ENCODE measurements at regions not wholly inside any gene's neighbourhood (a gene's known extent, or its start where the extent isn't known, plus 50 kb on each side); places are given as distances from the start of the nearest gene placed in this dataset.

DNA sequence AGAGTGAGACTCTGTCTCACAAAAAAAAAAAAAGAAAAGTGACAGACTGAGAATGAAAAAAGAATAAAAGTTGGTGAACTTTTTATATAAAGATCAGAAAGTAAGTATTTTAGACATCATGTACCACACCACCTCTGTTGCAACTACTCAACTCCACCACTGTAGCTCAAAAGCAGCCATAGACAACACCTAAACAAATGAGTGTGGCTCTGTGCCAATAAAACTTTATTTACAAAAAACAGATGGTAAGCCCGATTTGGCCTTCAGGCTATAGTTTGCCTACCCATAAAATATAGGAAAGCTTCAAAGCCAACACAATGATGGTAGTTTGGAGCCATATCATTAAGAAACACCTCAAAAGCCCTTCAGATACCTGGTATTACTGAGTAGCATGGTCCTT is 154.5 kb upstream of the FOXN3 start:
- DNase-seq (ENCODE audit: low spot score): no peak
- Histone ChIP-seq H3K4me1 (peaks cover 0 to 50% of the 10 kb centered on the region in 2 donors), H3K4me3 (no peak overlapping the region), H3K27me3 (no peaks in the 10 kb centered on the region), H3K36me3 (no peaks in the 10 kb centered on the region), H3K9me3 (no peaks in the 10 kb centered on the region), H3K27ac (no peak overlapping the region)
- TF ChIP-seq CTCF (IDR thresholded peaks at IDR 0.05): no peak

- no peak overlapping the region for H3K4me3 ChIP-seq
- no peaks in the 10 kb centered on the region for H3K36me3 ChIP-seq
- no peaks in the 10 kb centered on the region for H3K9me3 ChIP-seq
- no peak overlapping the region for H3K27ac ChIP-seq
- H3K4me1 ChIP-seq: peaks cover 0 to 10% of the 10 kb centered on the region in 2 donors
- no peak for DNase-seq (ENCODE audit: low spot score)
- TF ChIP-seq CTCF (IDR thresholded peaks at IDR 0.05): no peak
- no peaks in the 10 kb centered on the region for H3K27me3 ChIP-seq
Observed at GRCh38 chr14:89566644-89567415, 149.8 kb upstream of the FOXN3 start.

DNA sequence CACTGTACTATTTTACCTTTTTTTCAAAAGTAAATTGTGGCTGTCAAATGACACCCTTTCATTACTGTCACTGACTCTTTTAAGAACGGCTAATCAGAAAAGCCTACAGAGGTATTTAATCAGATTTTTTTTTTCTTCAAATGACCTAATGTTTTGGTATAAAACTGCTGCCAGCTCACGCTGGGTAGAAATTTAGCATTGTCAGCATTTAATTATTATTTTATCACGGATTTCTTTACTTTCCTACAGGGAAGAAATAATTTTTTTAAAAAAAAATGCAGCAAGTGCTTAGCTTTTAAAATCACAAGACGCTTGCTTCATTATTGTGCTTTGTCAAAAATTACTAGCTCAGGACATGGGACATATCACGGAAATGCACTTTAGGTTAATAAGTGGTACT is 149.1 kb upstream of the FOXN3 start:
- Histone ChIP-seq H3K36me3 (no peaks in the 10 kb centered on the region), H3K27me3 (no peaks in the 10 kb centered on the region), H3K4me3 (no peak overlapping the region), H3K9me3 (no peaks in the 10 kb centered on the region), H3K27ac (no peak overlapping the region), H3K4me1 (peaks cover 0 to 6% of the 10 kb centered on the region in 2 donors)
- TF ChIP-seq CTCF (IDR thresholded peaks at IDR 0.05): no peak
- no peak for DNase-seq (ENCODE audit: low spot score)

DNA sequence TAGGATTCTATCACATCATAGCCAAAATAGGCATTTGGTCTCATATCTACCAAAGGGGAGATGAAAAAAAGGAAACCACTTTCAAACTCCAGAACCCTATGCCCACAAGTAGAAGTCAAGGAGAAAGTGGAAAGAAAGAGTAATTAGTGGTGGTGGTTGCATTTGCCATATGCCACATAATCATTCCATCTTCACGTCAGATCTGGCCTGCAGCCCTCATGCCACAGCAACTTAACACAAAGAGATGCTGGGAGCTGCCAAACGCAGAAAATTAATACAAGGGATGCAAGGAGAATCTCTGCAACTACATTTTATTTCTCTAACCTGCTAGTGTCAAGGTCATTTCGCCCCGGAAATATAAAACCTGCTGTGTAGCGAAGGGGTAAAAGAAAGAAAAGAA is 148.6 kb upstream of the FOXN3 start:
- no peak for DNase-seq (ENCODE audit: low spot score)
- Histone ChIP-seq H3K27me3 (no peaks in the 10 kb centered on the region), H3K36me3 (no peaks in the 10 kb centered on the region), H3K4me1 (peaks cover 0 to 6% of the 10 kb centered on the region in 2 donors), H3K27ac (no peak overlapping the region), H3K9me3 (no peaks in the 10 kb centered on the region), H3K4me3 (no peak overlapping the region)
- TF ChIP-seq CTCF (IDR thresholded peaks at IDR 0.05): no peak

- no peaks in the 10 kb centered on the region for H3K9me3 ChIP-seq
- no peak overlapping the region for H3K4me3 ChIP-seq
- no peak for DNase-seq (ENCODE audit: low spot score)
- peak overlapping the region in 1 of 2 donors; percentile 22 for H3K27ac ChIP-seq
- peaks cover 0 to 6% of the 10 kb centered on the region in 2 donors for H3K4me1 ChIP-seq
- H3K36me3 ChIP-seq: no peaks in the 10 kb centered on the region
- TF ChIP-seq CTCF (IDR thresholded peaks at IDR 0.05): no peak
- no peaks in the 10 kb centered on the region for H3K27me3 ChIP-seq
Observed at GRCh38 chr14:89564989-89565388, 148.0 kb upstream of the FOXN3 start.
